D721Med (cell line): ENCODE measurements at regions not wholly inside any gene's neighbourhood (a gene's known extent, or its start where the extent isn't known, plus 50 kb on each side); places are given as distances from the start of the nearest gene placed in this dataset.

Experiments used
- DNase-seq: peaks from one replicate; pipeline ENCODE4 v3.0.0; 2011; ENCODE audit warnings: low spot score; ENCODE audit not compliant: insufficient read length
- FAIRE-seq: peaks from 2 replicates; lab custom pipeline; 2011; peaks lifted over from hg19 to GRCh38; lab: Jason Lieb, UNC
- TF ChIP-seq, protein P1 (sequence below): IDR thresholded peaks from 2 replicates; pipeline ENCODE4 v1.5.1; 2012; ENCODE audit warnings: mild to moderate bottlenecking, control low read depth; ENCODE audit not compliant: insufficient read depth; ENCODE audit errors: missing control alignments

DNA sequence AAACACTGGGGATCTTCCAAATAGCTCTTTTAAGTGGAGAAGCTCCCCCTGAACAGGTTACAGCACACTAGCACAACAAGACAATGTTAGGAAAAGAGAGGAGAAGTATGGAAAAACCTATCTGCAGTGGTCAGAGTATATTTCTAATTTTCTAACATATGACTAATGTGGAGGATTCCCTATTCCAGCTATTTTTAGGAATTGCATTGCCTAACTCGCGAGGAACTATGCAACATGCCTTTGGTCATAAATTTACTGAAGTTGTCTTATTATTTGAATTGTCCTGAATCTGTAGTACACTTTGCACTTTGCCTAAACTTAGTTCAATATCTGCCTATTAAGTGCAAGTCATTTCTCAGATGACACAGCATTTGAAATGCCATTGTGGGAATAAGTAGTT is 381.4 kb downstream of the CCDC85A start:
- FAIRE-seq (no peak), DNase-seq (no peak)
- TF ChIP-seq, protein P1, sequence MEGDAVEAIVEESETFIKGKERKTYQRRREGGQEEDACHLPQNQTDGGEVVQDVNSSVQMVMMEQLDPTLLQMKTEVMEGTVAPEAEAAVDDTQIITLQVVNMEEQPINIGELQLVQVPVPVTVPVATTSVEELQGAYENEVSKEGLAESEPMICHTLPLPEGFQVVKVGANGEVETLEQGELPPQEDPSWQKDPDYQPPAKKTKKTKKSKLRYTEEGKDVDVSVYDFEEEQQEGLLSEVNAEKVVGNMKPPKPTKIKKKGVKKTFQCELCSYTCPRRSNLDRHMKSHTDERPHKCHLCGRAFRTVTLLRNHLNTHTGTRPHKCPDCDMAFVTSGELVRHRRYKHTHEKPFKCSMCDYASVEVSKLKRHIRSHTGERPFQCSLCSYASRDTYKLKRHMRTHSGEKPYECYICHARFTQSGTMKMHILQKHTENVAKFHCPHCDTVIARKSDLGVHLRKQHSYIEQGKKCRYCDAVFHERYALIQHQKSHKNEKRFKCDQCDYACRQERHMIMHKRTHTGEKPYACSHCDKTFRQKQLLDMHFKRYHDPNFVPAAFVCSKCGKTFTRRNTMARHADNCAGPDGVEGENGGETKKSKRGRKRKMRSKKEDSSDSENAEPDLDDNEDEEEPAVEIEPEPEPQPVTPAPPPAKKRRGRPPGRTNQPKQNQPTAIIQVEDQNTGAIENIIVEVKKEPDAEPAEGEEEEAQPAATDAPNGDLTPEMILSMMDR: no peak

DNA sequence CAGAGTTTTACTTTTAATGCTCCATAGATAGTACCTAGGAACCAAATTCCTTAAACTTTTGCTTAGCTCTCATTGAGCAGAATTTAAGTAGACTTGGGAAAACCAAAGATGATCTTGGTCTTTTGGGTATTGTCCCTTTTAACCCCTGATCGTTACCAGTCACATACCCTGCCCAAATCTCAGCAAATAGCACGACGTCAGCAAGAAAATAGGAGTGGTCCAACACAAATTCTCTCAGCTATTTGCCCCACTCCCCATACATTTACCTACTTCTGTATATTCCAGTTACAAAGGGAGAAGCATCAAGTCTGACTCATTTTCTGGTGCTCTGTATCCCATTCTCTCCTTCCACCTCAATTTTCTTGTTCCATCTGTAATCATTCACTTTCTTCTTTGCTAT is 387.3 kb downstream of the CCDC85A start:
- FAIRE-seq (no peak), DNase-seq (no peak)
- TF ChIP-seq, protein P1: no peak

DNA sequence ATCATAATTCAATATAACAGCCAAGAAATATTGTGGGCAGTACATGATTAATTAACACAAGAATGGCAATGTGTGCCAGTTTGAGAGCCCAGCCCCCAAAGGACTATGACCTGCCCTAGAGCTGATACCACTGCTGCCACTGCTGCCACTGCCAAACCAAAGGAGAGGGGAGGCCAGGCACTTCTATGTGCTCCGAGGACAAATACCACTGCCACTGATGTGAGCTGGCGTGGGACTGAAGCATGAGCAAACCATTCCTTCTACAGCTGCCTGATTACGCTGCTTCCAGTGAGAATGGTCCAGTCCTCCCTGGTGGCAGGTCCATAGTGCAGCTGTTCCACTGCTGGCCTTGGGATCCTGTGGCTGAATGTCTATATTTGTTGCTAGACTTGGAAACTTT is 392.2 kb downstream of the CCDC85A start:
- no peak for FAIRE-seq
- TF ChIP-seq, protein P1: no peak
- no peak for DNase-seq

DNA sequence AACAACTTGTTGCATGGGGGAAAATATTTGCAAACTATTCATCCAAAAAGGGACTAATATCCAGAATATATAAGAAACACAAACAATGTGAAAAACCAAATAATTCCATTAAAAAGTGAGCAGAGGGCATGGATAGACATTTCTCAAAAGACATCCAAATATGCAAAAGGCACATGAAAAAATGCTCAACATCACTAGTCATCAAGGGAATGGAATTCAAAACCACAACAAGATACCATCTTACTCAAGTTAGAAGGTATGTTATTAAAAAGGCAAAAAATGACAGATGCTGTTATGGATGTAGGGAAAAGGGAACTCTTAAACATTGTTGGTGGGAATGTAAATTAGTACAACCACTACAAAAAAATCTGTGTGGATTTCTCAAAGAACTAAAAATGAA is 396.5 kb downstream of the CCDC85A start:
- DNase-seq (no peak), FAIRE-seq (no peak)
- TF ChIP-seq, protein P1: no peak

DNA sequence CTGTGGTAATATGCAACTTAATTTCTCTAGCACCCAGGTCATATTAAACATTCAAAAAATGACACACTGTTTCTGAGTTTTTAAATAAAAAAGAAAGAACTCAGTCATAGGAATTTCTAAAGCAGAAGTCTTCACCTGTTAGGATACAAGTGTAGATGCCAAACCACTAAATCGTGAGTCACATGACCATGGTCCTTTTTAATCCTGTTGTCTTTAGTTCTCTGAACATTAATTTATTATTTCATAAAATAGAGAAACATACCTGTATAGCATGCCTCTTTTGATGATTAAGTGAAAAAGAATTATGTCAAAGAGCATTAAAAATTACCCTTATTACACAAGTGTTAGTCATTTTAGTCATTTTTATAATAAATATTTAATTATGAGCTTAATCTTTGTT is 398.8 kb downstream of the CCDC85A start:
- FAIRE-seq (no peak), DNase-seq (no peak)
- TF ChIP-seq, protein P1: no peak

DNA sequence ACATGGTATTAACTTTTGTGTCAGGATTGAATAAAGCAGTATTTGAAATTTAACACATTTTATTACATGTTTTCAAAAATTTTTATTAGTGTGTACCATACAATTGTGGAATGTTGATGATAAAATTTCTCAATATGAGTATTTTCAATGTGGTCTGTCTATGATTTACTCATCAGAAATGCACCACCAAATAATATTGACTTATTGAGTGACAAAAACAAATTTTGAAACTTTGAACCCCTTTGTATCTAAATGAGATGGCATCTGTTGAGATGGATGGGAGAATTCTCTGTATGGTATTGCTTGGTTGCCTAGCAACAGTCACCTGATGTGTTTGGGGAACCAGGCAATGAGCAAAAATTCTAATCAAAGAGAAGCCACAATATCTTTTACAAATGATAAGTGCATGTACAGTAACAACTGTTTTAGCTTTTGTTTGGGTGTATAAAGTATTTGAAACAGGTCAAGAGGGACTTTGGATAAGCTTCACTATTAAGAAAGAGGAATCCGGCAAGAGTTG is 400.1 kb downstream of the CCDC85A start:
- TF ChIP-seq, protein P1: no peak
- no peak for DNase-seq
- no peak for FAIRE-seq

DNA sequence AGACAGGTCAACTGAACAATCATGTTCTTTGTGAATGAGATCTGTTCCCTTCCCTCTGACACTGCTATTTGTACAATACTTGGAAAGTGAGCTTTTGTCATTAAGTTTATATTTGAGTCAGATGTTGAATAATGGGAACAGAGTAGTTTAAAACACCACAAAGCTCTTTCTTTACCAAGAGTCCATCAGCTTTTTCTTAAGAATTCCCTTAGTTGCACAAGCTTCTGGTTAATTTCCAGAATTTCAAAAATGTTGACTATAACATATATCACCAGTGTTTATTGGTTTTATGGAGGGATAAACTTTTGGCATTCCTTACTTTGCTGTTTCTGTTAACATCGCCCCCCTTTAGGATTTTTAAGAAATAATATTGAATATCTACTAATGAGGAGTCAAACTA is 403.7 kb downstream of the CCDC85A start:
- TF ChIP-seq, protein P1: no peak
- FAIRE-seq: no peak
- no peak for DNase-seq
